GM21786 (cell line): ENCODE measurements at regions not wholly inside any gene's neighbourhood (a gene's known extent, or its start where the extent isn't known, plus 50 kb on each side); places are given as distances from the start of the nearest gene placed in this dataset.

ENCODE experiments used
- ATAC-seq: cut with Tn5 transposase; IDR thresholded peaks from one replicate; pipeline ENCODE4 v1.9.1; 2021; ENCODE audit not compliant: unreplicated experiment

DNA sequence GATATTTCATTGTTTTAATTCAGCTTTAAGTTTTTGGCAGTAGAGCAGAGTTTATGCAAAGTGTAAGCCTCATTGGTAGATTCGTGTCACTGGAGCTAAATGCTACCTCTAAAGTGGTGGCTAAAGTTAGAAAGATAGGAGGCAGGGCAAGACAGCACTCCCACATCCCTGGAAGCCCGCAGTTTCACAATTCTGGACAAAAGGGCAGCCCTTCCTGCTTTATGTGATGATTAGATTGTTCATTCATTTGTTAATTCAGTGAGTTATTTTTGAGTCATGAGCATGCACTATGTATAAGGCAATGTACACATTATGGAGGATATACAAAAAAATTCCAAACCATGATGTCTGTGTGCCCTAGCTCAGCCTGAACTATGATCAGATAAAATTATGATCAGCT, 52.1 kb upstream of the EIF3M start:
- no peak for ATAC-seq

DNA sequence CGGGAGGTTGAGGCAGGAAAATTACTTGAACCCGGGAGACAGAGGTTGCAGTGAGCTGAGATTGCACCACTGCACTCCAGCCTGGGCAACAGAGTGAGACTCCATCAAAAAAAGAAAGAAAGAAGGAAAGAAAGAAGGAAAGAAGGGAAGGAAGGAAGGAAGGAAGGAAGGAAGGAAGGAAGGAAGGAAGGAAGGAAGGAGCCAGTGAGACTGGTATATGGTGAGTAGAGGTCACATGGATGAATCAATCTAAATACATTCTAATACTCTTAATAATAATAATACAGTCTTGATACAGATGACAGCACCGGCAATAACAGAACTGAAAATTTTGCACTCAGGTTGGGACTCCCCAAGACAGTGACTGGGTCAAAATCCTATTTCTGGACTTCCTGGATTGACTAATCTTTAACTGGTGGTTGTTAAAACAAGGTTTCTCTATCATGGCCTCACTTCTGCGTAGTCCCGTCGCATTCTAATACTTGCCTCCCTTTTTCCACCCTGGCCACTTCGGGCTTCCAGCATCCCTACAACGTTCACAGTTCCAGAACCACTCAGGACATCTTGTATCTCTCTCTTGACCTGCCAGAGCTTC, 53.5 kb upstream of the EIF3M start:
- peak; percentile 99 for ATAC-seq

DNA sequence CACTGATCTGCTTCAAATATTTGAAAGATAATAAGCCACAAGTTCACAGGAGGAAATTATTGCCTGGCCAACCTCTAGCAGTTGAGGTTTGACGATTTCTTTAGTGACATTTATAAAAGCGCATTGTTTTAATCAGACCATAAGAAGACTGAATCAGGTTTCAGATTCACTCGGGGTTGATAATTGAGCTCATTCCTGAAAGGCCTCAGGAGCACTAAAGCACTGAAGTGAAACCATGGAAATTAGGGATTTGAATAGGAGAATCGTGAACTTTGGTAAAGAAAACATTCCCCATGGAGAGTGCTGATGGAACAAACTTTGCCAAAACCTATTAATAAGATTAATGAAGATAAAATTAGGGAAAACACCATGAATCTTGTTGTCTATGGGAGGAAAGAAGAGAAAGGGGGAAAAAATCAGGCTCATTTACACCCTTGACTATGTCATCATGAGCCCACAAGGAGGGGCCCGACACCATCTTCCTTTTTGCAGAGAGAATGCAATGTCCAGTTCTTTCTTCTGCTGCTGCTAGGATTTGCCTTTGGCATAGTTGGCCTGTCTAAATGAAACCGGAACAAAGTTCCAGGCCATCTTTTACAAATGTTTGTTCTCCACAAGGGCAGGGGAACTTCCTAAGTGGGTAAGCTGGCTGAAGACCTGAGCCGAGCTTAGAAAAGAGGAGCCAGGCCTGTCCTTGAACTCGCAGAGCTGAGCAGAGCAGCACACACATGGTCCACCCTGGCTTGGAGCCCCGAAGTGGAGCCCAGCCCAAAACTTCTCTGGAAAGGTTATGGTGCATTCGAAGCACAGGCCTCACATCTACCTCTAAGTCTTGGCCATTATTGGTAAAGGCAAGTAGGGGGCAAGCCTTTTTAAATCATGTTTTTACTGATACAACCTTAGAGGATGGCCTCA, 56.1 kb upstream of the EIF3M start:
- no peak for ATAC-seq

DNA sequence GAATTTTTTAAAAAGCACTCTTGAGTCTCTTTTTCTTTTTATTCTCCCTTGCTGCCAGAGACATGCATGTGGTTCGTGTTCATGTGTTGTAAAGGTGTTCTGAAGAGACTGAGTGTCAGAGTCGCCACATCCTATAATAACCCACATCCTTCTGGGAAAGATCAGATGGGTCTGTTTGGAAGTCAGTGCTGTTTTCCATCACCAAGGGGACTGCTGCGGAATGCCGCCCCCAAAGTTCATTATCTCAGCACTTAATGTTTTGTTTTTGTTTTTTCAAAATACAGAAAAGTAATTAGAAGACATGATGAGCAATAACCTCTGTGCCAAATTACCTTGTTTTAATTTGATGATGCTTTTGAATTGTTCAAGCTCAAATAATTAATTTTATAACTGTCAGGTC, 56.9 kb upstream of the EIF3M start:
- ATAC-seq: no peak

DNA sequence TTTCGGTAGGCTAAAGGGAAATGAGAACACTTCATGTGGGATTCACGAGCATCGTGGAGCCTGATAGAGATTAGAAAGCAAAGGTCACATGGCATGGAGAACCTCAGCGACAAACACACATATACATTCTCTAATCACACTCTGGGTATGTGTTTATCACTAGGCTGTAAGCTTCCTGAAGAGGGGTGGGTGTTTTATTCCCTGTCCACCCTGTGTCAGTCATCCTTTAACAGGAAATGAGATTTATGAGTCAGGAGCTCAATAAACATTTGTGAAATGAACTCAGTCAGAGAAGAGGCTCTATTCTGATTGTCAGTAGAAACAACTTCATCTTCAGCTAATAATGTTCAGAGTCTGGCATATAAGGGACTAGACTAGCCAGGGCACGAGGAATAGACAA, 71.7 kb upstream of the EIF3M start:
- no peak for ATAC-seq

DNA sequence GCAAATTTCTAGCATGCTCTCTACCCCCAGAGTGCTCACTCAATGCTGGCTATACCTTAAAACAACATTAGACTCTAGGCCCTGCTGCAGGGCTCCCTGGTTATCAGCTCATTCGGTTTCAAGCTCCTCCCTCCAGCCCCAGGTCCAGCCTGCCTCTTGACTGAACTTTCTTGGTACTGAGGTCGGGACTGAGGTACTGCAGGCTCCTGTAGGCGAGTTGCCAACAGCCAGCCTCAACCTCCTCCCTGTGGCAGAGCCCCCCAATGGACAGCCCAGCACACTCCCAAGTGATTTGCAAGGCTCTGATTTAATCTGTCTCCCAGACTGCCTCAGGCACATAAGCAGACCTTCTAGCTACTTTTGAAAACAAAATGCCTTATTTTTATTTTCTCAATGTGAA, 73.6 kb upstream of the EIF3M start:
- ATAC-seq: no peak

DNA sequence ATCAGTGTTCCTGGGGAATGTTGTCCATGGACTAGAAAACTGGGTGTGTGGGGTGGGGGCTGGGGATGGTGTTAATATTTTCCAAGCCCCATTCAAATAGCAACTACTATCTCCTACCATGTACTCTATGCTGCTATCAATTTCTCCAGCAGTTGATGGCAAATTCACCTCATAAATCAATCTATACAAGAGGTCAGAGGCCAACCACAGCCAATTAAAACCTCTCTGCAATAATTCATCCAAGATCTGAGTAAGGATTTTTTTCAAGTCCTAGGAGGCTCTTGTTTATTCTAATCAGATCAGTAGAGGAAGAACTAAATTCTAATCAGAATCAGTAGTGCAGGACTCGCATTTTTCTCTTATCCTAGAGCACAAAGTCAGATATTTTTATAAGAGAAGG, 73.4 kb upstream of the WT1 start:
- no peak for ATAC-seq

DNA sequence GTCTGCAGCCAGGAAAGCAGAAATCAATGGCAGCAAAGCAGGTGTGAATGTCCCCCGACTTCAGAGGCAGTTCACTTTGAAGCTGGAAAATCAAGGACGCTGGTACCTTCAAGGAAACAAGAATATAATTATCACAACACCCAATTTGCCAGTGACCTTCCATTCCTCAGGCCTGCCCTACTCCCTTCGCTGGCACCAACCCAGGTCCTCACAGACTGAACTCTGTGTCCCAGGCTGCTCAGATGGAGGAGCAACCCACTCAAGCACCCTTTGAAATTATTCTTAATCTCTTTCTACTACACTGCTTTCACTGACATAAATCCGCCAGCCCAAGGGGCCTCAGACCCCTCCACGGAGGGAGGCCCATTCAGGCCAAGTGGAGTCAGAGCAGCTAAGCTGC, 64.7 kb upstream of the WT1 start:
- no peak for ATAC-seq

DNA sequence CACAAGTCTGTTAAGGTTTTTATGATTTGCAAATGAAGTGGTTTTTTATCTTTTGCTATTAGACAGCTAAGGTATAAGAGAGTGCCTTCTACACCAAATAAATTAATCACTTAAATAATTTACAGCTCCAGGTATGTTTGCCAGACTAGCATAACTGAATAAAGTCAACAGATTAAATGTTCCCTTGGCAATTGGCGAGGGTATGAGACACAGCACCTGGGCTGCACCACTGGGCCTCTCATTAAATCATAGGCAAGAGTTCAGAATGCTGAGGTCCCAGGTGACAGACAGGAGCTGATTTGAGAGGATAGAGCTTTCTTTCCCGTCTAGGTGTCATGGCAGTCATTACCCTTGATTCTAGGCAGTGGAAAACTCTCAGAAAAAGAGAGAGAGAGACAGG, 62.6 kb upstream of the WT1 start:
- no peak for ATAC-seq

DNA sequence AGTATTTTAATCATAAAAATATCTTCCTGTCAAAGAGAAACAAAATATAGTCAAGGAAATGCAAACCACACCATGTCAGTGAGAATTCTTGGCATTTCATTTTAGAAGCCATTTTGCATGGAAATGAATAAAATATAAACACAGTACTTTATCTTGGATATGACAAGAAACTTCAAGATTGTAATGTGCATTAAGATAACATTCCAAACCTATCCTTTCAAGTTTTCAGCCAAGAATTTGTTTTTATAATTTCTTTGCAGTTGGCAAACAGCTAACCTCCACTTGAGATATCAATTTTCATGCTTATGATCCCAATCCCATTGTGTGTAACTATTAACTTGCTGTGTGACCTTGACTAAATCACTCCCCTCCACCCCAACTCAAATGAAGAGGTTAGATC, 59.3 kb upstream of the WT1 start:
- ATAC-seq: no peak

DNA sequence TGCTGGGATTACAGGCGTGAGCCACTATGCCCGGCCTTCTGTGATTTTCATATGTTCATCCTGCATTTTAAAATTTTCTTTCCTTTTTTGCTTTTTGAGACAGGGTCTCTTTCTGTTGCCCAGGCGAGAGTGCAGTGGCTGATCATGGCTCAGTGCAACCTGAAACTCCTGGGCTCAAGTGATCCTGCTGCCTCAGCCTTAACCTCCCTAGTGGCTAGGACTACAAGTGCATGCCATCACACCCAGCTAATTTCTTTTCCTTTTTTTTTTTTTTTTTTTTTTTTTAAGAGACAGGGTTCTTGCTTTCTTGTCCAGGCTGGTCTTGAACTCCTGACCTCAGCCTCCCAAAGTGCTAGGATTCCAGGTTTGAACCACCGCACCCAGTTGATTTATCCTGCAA, 54.1 kb upstream of the WT1 start:
- no peak for ATAC-seq

DNA sequence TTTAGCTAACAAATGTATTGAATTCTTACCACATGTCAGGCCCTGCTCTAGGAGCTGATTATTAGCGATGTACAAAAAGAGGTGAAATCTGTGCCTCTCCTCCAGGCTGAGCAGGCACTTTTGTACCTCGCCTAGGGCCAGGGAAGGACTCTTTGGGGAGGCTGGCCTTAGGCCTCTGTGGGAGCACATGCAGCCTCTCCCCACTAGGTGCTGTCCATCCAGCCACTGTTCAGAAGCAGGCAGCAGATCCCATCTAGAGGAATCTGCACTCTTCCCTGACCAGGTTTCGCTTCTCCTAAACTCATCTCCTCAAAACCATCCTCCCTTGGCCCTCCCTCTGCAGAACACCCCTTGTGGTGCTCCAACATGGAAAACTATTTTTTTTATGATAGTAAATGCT, 51.9 kb upstream of the WT1 start:
- no peak for ATAC-seq

DNA sequence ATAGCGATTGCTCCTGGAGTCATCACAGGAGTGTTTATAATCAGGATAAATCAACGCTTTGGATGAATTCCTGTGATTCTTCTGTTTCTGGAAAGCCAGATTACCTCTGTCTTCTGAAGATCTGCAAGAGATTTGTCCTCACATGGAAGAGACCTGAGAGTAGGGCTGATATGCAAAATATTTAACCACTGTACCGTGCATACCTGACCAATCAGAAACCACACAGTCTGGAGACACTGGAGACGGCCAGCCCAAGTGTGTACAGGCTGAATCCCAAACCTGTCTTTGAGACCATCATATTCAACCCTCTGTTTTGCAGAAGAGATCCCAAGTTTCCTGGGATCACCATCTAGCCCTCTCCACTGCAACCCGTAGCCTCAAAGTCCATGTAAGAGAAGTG, 50.4 kb upstream of the WT1 start:
- ATAC-seq: no peak
